ENCODE measurements at regions not wholly inside any gene's neighbourhood (a gene's known extent, or its start where the extent isn't known, plus 50 kb on each side); places are given as distances from the start of the nearest gene placed in this dataset.

DNA sequence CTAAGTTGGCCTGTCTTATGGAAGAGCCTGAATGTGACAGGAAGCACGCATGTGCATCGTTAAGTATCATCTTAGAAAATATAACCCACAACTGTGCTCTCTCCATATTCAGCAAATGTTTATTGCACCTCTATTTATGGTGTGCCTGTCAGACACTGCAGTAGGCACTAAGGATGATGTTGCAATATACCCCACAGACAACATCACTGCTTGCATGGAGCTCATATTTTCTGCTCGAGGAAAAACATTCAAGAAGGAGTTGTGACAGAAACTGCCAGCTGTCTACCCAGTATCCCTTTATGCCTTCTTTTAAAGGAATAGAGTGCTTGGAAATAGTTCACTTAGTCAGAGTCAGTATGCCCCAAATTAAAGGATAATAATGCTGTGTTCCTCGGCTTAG is 132.3 kb upstream of the RBFOX1 start:
- Histone ChIP-seq H3K4me1 (no peaks in the 10 kb centered on the region), H3K36me3 (no peaks in the 10 kb centered on the region), H3K4me3 (no peak overlapping the region), H3K27ac (no peak overlapping the region), H3K9me3 (peaks cover 0 to 32% (median 14%) of the 10 kb centered on the region in 8 donors), H3K27me3 (replicated peaks in 1 of 7) (no peaks in the 10 kb centered on the region)
- no peak for TF ChIP-seq POLR2A (IDR thresholded peaks at IDR 0.05)
- WGBS, 5 donors, result 50 to 79% (median 73%) methylated on average over 4 of the region's 4 CpGs
- no peak for DNase-seq
- intact Hi-C loops (cut with DNase I; ENCODE audit: low total_unique reads), result no loop called here

DNA sequence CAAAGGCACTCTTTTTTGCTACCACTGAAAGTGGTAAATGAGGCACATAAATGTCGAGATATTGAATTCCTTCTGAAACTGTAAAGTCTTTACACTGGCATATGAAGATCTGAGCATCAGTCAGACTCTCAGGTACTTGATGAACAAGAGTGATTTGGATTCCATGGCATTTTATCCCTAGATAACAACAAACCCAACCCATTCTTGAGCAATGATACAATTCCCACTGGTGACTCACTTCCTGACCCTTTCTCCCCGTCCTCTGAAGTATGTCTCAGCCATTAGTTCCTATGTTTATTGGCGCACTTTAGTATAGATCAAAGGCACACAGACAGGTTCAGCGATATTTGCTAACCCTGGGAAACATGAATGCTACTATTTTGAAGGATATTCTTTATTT is 147.0 kb upstream of the RBFOX1 start:
- intact Hi-C loops (cut with DNase I; ENCODE audit: low total_unique reads), result no loop called here
- WGBS, 5 donors, result 59 to 69% (median 62%) methylated on average over 4 of the region's 4 CpGs
- Histone ChIP-seq H3K4me3 (no peak overlapping the region), H3K4me1 (no peaks in the 10 kb centered on the region), H3K9me3 (peaks cover 0 to 31% (median 9%) of the 10 kb centered on the region in 8 donors), H3K36me3 (no peaks in the 10 kb centered on the region), H3K27ac (no peak overlapping the region), H3K27me3 (replicated peaks in 1 of 7) (no peaks in the 10 kb centered on the region)
- TF ChIP-seq POLR2AphosphoS5 (IDR thresholded peaks at IDR 0.05) (no peak), POLR2A (IDR thresholded peaks at IDR 0.05) (no peak)
- TF ChIP-seq, protein P1, sequence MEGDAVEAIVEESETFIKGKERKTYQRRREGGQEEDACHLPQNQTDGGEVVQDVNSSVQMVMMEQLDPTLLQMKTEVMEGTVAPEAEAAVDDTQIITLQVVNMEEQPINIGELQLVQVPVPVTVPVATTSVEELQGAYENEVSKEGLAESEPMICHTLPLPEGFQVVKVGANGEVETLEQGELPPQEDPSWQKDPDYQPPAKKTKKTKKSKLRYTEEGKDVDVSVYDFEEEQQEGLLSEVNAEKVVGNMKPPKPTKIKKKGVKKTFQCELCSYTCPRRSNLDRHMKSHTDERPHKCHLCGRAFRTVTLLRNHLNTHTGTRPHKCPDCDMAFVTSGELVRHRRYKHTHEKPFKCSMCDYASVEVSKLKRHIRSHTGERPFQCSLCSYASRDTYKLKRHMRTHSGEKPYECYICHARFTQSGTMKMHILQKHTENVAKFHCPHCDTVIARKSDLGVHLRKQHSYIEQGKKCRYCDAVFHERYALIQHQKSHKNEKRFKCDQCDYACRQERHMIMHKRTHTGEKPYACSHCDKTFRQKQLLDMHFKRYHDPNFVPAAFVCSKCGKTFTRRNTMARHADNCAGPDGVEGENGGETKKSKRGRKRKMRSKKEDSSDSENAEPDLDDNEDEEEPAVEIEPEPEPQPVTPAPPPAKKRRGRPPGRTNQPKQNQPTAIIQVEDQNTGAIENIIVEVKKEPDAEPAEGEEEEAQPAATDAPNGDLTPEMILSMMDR (IDR thresholded peaks at IDR 0.05 in 8 of 11, conservative IDR thresholded peaks at IDR 0.05 in 3 of 11), result no peak
- DNase-seq, result no peak

DNA sequence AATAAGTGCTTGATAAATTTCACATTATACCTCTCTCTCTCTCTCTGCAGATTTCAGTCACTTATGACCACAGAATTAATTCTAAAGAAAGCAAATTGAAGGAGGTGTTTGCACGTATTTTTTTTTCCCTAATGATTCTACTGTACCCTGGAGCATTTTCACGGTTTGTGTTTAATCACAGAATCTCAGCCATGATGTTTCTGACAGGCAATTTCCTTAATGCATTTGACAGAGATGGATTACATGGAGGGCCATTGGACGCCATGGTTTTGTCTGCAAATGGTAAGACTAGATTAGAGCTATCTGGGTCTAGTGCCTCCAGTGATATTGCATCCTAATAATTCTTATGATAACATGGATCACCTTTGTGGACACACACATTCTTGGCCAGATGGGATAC is 147.5 kb upstream of the RBFOX1 start:
- TF ChIP-seq POLR2A (IDR thresholded peaks at IDR 0.05), result no peak
- TF ChIP-seq, protein P1 (IDR thresholded peaks at IDR 0.05 in 8 of 11, conservative IDR thresholded peaks at IDR 0.05 in 3 of 11), result no peak
- TF ChIP-seq POLR2AphosphoS5 (IDR thresholded peaks at IDR 0.05), result no peak
- Histone ChIP-seq H3K9me3 (peaks cover 0 to 36% (median 11%) of the 10 kb centered on the region in 8 donors), H3K4me3 (no peak overlapping the region), H3K36me3 (no peaks in the 10 kb centered on the region), H3K4me1 (no peaks in the 10 kb centered on the region), H3K27ac (no peak overlapping the region), H3K27me3 (replicated peaks in 1 of 7) (no peaks in the 10 kb centered on the region)
- no peak for DNase-seq
- WGBS, 5 donors, result 46 to 64% (median 51%) methylated on average over 3 of the region's 3 CpGs
- intact Hi-C loops (cut with DNase I; ENCODE audit: low total_unique reads), result no loop called here

DNA sequence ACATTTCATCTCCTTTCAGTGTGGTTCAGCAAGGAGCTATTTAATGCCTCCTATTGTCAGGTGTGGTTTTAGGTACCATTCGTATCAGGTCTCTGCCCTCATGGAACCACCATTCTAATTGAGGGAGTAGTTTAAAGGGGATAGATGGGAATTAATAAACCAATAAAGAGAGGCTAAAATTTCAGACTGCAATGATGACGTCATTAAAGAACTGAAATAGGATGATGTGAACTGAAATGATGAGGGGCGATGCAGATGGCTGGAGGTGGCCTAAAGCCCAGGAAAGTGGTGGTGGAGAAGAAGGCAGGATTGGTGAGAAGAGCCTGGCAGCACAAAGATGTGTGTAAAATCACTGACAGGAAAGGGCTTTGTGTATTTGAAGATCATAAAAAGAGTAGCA is 148.9 kb upstream of the RBFOX1 start:
- H3K36me3 ChIP-seq, result no peaks in the 10 kb centered on the region
- no peaks in the 10 kb centered on the region for H3K4me1 ChIP-seq
- no peak overlapping the region for H3K4me3 ChIP-seq
- DNase-seq, result no peak
- TF ChIP-seq, protein P1 (IDR thresholded peaks at IDR 0.05 in 8 of 11, conservative IDR thresholded peaks at IDR 0.05 in 3 of 11), result no peak
- no peak for TF ChIP-seq POLR2AphosphoS5 (IDR thresholded peaks at IDR 0.05)
- no peak for TF ChIP-seq POLR2A (IDR thresholded peaks at IDR 0.05)
- H3K9me3 ChIP-seq, result peaks cover 0 to 41% (median 12%) of the 10 kb centered on the region in 8 donors
- no peaks in the 10 kb centered on the region for H3K27me3 ChIP-seq (replicated peaks in 1 of 7)
- intact Hi-C loops (cut with DNase I; ENCODE audit: low total_unique reads), result no loop called here
- H3K27ac ChIP-seq, result no peak overlapping the region
- 52 to 86% (median 68%) methylated on average over 3 of the region's 3 CpGs for WGBS, 5 donors
